ENCODE measurements at regions not wholly inside any gene's neighbourhood (a gene's known extent, or its start where the extent isn't known, plus 50 kb on each side); places are given as distances from the start of the nearest gene placed in this dataset.

DNA sequence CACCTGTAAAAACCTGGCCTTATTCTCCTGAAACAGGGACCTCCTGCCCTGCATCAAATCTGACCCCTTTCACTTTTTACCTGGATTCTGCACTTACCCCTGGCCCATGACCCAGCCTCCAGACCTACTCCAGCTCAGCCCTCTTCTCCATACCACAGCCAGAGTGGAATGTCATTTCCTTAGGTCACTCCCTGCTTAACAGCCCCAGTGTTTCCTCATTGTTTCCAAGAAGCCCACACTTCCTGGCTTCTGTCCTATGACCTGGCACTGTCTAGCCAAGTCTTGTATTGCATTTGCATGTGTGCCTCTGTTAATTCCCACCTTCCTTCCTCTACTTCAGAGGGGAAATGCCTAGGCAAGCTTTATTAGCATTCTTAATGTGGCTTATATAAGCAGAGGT is 51.4 kb upstream of the TRIB2 start:
- no peak for TF ChIP-seq POLR2A (IDR thresholded peaks at IDR 0.05)
- TF ChIP-seq, protein P1, sequence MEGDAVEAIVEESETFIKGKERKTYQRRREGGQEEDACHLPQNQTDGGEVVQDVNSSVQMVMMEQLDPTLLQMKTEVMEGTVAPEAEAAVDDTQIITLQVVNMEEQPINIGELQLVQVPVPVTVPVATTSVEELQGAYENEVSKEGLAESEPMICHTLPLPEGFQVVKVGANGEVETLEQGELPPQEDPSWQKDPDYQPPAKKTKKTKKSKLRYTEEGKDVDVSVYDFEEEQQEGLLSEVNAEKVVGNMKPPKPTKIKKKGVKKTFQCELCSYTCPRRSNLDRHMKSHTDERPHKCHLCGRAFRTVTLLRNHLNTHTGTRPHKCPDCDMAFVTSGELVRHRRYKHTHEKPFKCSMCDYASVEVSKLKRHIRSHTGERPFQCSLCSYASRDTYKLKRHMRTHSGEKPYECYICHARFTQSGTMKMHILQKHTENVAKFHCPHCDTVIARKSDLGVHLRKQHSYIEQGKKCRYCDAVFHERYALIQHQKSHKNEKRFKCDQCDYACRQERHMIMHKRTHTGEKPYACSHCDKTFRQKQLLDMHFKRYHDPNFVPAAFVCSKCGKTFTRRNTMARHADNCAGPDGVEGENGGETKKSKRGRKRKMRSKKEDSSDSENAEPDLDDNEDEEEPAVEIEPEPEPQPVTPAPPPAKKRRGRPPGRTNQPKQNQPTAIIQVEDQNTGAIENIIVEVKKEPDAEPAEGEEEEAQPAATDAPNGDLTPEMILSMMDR (IDR thresholded peaks at IDR 0.05) = no peak
